Dedifferentiated amniotic fluid mesenchymal stem cell (primary cell): ENCODE measurements at regions not wholly inside any gene's neighbourhood (a gene's known extent, or its start where the extent isn't known, plus 50 kb on each side); places are given as distances from the start of the nearest gene placed in this dataset.
A peak's percentile ranks its signal among the peaks of the same experiment; 100 is the strongest.
"Not testable (repeated sequence)": the region's sequence is repeated elsewhere in the genome, so short reads cannot be mapped to it uniquely, and the experiment has no call there.

Source experiments
- DNase-seq: peaks from one replicate; pipeline ENCODE4 v3.0.0-alpha.2; 2016; ENCODE audit errors: extremely low spot score

- no peak for DNase-seq
These were observed 121.1 kb upstream of the PLAAT1 start for GRCh38 chr3:193119926-193120325.

DNA sequence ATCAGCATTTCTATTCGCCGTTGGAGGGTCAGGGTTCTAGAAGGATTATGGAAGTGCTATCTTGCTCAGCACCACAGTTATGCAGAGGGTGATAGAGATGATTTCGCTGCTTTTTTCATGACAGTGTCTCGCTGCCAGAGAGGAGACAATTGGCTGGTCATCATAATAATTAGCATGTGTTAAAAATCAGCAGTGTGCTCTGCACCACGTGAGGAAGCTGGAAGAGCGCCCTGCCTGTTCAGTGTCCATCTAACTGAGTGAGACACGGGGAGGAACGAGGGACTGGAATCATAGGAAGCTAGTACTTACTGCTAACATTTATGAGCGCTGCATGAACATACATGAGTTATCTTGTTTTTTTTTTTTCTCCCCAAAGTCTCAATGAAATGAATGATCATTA, 116.2 kb upstream of the PLAAT1 start:
- DNase-seq, result no peak

- no peak for DNase-seq
These were observed 111.4 kb upstream of the PLAAT1 start for GRCh38 chr3:193129607-193130006.

DNA sequence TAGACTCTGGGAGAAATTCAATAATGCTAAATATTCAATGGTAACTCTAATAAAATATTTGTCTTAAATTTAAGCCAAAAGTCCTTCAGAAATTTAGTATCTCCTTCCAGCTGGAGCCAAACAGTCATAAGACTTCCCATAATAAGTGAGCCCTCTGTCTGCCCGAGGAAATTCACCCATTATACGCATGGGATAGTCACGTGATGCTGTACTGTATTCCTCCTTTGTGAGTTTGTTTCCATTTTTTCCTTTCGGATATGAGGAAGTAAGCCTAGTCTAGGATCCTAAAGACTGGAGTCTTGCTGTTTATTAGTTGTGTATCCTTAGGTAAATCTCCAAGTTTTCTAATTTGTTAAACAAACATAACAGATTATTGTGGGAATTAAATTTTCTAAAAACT, 110.4 kb upstream of the PLAAT1 start:
- DNase-seq, result no peak

- DNase-seq, result no peak
These were observed 108.8 kb upstream of the PLAAT1 start for GRCh38 chr3:193132241-193132640.

DNA sequence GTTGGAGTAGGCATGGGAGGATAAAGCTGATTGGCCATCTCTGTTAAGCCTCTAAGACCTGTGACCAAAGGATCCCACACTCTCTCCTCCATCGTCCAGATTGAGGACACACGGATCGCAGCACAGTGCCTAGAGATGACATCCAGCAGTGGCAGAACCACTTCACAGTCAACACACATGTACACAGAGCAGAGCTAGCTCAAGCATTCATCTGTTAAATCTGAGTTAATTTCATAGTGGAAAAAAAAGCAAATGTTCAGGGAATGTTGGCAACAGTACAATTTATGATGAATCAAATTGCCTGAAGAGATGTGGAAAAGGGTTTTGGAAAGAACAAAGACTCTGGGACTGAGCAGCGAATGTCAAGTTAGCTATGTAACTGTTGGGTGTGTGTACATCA, 108.1 kb upstream of the PLAAT1 start:
- DNase-seq, result no peak

GRCh38 chr3:193134856-193135255, 106.2 kb upstream of the PLAAT1 start:
- peak; percentile 16 for DNase-seq

DNA sequence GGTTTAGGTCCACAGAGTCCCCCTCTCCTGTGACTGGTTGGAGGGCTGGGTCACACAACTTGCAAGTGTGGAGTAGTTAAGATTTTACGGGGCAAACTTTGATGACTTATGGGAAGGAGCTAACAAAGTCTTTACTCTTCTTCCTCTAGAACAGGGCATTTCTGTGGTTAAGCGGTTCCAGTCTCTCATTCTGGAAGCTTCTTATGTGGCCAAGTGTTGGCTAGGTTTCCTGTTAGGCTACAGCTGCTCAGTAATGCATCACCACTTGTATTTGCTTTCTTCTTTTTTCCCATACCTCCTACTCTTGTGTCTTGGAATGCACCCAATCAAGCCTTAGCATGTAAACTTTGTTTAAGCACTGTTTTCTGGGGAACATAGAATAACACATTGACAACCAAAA, 100.6 kb upstream of the PLAAT1 start:
- DNase-seq, result no peak

DNA sequence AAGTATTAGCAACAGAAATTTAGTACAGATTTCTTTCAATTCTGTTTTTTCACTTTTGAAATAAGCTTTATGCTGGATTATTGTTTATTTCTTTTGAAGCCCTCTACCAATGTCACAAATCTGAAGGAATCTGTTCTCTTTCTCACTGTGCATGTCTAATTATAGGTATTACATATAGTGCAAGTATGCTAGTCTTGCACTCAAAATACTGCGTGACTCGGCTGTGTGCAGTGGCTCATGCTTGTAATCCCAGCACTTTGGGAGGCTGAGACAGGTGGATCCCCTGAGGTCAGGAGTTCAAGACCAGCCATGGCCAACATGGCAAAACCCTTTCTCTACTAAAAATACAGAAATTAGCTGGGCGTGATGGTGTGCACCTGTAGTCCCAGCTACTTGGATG, 95.8 kb upstream of the PLAAT1 start:
- DNase-seq, result no peak

DNA sequence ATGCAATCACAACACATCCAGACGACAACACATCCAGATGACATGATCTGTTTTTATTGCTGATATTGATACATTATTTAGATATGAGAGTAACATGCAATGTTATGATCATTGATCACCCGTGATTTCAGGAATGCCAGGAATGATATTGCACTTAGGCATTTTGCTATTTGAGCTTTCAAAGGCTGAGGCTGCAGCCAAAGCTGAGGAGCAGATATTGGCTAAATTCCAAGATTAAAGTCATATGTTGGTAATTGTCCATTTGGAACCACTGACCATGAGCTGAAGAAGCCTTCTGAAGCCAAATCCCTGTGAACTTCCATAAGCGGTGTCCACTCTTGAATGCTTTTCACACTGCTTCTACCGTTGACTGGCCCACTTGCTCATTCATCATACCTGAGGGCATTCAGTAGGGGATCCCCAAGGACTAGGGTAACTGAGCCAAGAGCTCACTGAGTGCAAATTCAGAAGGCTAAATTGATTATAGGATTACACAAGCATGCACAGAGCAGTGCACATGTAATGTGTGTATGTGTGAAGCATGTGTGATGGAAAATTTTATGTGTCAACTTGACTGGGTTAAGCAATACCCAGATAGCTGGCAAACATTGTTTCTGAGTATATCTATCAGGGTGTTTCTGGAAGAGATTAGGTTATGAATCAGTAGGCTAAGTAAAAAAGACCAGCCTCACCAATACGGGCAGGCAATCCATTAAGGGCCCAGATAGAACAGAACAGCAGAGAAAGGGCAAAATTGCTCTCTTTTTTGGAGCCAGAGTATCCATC, 92.1 kb upstream of the PLAAT1 start:
- DNase-seq, result no peak

DNA sequence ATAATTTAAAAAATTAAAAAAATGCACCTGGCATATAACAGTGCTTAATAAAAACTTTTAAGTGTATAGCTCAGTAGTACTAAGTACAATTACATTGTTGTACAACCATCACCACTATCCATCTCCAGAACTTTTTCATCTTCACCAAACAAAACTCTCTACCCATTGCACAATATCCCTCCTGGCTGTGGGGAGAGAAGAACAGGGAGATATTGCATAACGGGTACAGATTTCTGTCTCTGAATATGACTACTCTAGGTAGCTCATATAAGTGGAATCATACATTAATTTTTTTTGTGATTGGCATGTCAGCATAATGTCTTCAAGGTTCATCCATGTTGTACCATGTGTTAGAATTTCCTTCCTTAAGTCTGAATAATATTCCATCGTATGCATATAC, 91.0 kb upstream of the PLAAT1 start:
- DNase-seq, result no peak

DNA sequence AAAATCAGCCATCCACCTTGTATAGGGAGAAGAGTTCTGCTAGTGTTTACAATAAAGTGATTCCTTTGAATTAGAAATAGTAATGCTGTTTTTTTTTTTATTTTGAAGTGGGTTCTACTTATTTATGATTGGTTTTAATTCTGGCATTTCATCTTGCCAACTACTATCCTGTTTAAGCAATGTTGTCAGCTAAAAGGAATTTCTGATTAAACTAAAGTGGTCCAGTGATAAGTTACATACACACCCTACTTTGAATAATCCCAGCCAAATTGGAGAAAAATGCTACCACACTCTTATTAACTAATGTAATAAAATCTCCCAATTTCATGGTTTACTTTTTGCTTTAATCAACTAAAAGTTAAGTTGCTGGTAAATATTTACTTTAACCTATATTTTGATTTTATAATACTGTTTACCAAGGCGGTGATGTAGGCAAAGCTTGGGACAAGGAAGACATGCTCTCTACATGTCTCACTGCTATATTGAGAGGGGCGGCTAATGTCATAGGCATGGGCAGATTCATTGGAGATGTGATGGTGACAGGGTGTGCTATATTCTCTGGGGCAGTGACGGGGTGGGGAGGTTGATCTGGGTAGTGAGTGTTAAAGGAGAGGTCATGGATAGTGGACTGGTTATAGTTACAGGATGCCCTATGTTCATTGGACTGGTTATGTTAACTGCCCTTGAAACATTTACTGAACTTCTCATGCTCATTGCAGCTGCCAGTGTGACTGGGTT, 85.8 kb upstream of the PLAAT1 start:
- DNase-seq, result not testable (repeated sequence)

- DNase-seq, result no peak
These were observed 84.0 kb upstream of the PLAAT1 start for GRCh38 chr3:193157051-193157450.

- no peak for DNase-seq
These were observed 75.4 kb upstream of the PLAAT1 start for GRCh38 chr3:193165431-193166120.

- no peak for DNase-seq
These were observed 72.1 kb upstream of the PLAAT1 start for GRCh38 chr3:193168931-193169330.

- no peak for DNase-seq
These were observed 66.9 kb upstream of the PLAAT1 start for GRCh38 chr3:193174140-193174539.

DNA sequence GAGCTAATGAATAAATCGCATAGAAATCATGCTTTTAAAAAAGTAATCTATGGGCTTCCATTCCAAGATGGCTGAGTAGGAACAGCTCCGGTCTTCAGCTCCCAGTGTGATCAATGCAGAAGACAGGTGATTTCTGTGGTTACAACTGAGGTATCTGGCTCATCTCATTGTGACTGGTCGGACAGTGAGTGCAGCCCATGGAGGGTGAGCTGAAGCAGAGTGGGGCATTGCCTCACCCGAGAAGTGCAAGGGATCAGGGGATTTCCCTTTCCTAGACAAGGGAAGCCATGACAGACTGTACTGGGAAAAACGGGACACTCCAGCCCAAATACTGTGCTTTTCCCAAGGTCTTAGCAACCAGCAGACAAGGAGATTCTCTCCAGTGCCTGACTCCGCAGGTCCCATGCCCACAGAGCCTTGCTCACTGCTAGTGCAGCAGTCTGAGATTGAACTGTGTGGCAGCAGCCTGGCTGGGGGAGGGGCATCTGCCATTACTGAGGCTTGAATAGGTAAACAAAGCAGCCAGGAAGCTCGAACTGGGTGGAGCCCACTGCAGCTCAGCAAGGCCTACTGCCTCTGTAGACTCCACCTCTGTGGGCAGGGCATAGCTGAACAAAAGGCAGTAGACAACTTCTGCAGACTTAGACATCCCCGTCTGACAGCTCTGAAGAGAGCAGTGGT, 61.5 kb upstream of the PLAAT1 start:
- not testable (repeated sequence) for DNase-seq

- no peak for DNase-seq
These were observed 53.8 kb upstream of the PLAAT1 start for GRCh38 chr3:193187070-193187722.

- no peak for DNase-seq
These were observed 50.8 kb upstream of the PLAAT1 start for GRCh38 chr3:193190146-193190786.
